HEK293T (cell line): ENCODE measurements at regions not wholly inside any gene's neighbourhood (a gene's known extent, or its start where the extent isn't known, plus 50 kb on each side); places are given as distances from the start of the nearest gene placed in this dataset.

ENCODE experiments used
- CTCF ChIA-PET: fragments of 350-600 bp; formaldehyde crosslinking; extraction: SDS; loops from one replicate; lab custom pipeline; 2021; ENCODE audit warnings: antibody characterized with exemption, inconsistent platforms; lab: Yijun Ruan, JAX
- POLR2A ChIA-PET: fragments of 350-600 bp; formaldehyde crosslinking; extraction: SDS; loops from one replicate; lab custom pipeline; 2020; ENCODE audit warnings: antibody characterized with exemption, inconsistent platforms; lab: Yijun Ruan, JAX
- DNase-seq: peaks from one replicate; pipeline ENCODE4 v3.0.0; 2012; ENCODE audit warnings: mixed read lengths; ENCODE audit errors: extremely low spot score
- ARNT ChIP-seq: fragments of 450-650 bp; IDR thresholded peaks from 2 replicates; pipeline ENCODE4 v1.6.1; 2017; ENCODE audit warnings: mild to moderate bottlenecking
- BHLHE40 ChIP-seq: fragments of 450-650 bp; IDR thresholded peaks from 2 replicates; pipeline ENCODE4 v1.6.1; 2016; ENCODE audit warnings: mild to moderate bottlenecking, moderate library complexity, borderline replicate concordance
- CTBP1 ChIP-seq: fragments of 450-650 bp; IDR thresholded peaks from 2 replicates; pipeline ENCODE4 v1.6.1; 2016; ENCODE audit warnings: borderline replicate concordance
- ELF4 ChIP-seq: fragments of 450-650 bp; IDR thresholded peaks from 2 replicates; pipeline ENCODE4 v1.6.1; 2017; ENCODE audit warnings: antibody characterized with exemption
- FOXA1 ChIP-seq: fragments of 450-650 bp; IDR thresholded peaks from 2 replicates; pipeline ENCODE4 v1.6.1; 2016; ENCODE audit warnings: mild to moderate bottlenecking
- FOXK2 ChIP-seq: fragments of 450-650 bp; IDR thresholded peaks from 2 replicates; pipeline ENCODE4 v1.6.1; 2016; ENCODE audit warnings: mild to moderate bottlenecking
- FOXM1 ChIP-seq: fragments of 450-650 bp; IDR thresholded peaks from 2 replicates; pipeline ENCODE4 v1.6.1; 2017; ENCODE audit warnings: mild to moderate bottlenecking, borderline replicate concordance
- HDGF ChIP-seq: fragments of 450-650 bp; IDR thresholded peaks from 2 replicates; pipeline ENCODE4 v1.6.1; 2017; ENCODE audit warnings: antibody characterized with exemption, borderline replicate concordance
- L3MBTL2 ChIP-seq: fragments of 450-650 bp; conservative IDR thresholded peaks from 2 replicates; pipeline ENCODE4 v1.6.1; 2016; ENCODE audit warnings: mild to moderate bottlenecking
- LEF1 ChIP-seq: fragments of 450-650 bp; IDR thresholded peaks from 2 replicates; pipeline ENCODE4 v1.6.1; 2017; ENCODE audit warnings: mild to moderate bottlenecking, borderline replicate concordance
- NFRKB ChIP-seq: fragments of 450-650 bp; IDR thresholded peaks from 2 replicates; pipeline ENCODE4 v1.6.1; 2016; ENCODE audit warnings: mild to moderate bottlenecking, moderate library complexity
- PKNOX1 ChIP-seq: fragments of 450-650 bp; IDR thresholded peaks from 2 replicates; pipeline ENCODE4 v1.6.1; 2016
- SP1 ChIP-seq: fragments of 450-650 bp; IDR thresholded peaks from 2 replicates; pipeline ENCODE4 v1.6.1; 2017
- SUZ12 ChIP-seq: fragments of 450-650 bp; IDR thresholded peaks from 2 replicates; pipeline ENCODE4 v1.6.1; 2016; ENCODE audit warnings: mild to moderate bottlenecking
- TARDBP ChIP-seq: fragments of 450-650 bp; IDR thresholded peaks from 2 replicates; pipeline ENCODE4 v1.6.1; 2016
- ZNF384 ChIP-seq: fragments of 450-650 bp; IDR thresholded peaks from 2 replicates; pipeline ENCODE4 v1.6.1; 2016

GRCh38 chr2:79320871-79321270 lies 161.3 kb upstream of the REG3A start:
- no peak for TF ChIP-seq FOXK2
- no peak for TF ChIP-seq NFRKB
- no peak for TF ChIP-seq SUZ12
- TF ChIP-seq ZNF384 = no peak
- no peak for TF ChIP-seq SP1
- no peak for TF ChIP-seq FOXM1
- TF ChIP-seq LEF1 = no peak
- no peak for TF ChIP-seq ARNT
- no peak for TF ChIP-seq TARDBP
- no peak for TF ChIP-seq BHLHE40
- TF ChIP-seq L3MBTL2 = no peak
- TF ChIP-seq CTBP1 = no peak
- no peak for TF ChIP-seq ELF4
- no peak for DNase-seq
- ChIA-PET POLR2A (no interaction called here), CTCF (no interaction called here)

- POLR2A ChIA-PET = no interaction called here
- DNase-seq = no peak
- TF ChIP-seq FOXA1 (no peak), L3MBTL2 (no peak), FOXK2 (no peak), BHLHE40 (no peak), ZNF384 (no peak), FOXM1 (no peak), LEF1 (no peak), SP1 (no peak), TARDBP (no peak), NFRKB (no peak), SUZ12 (no peak), CTBP1 (no peak), PKNOX1 (no peak), ELF4 (no peak)
- CTCF ChIA-PET = no interaction called here
Measured at GRCh38 chr2:79294994-79295393, 135.4 kb upstream of the REG3A start.

- TF ChIP-seq FOXA1 (no peak), HDGF (no peak), ARNT (no peak), ZNF384 (no peak), PKNOX1 (no peak), BHLHE40 (no peak), FOXK2 (no peak), NFRKB (no peak), FOXM1 (no peak), TARDBP (no peak), LEF1 (no peak), L3MBTL2 (no peak), ELF4 (no peak), SP1 (no peak), SUZ12 (no peak), CTBP1 (no peak)
- DNase-seq = no peak
Measured at GRCh38 chr2:79292958-79293315, 133.4 kb upstream of the REG3A start.

GRCh38 chr2:79292239-79292957 lies 132.8 kb upstream of the REG3A start:
- TF ChIP-seq PKNOX1 (no peak), HDGF (no peak), FOXA1 (no peak), FOXM1 (no peak), CTBP1 (no peak), LEF1 (no peak), ELF4 (no peak), TARDBP (no peak), BHLHE40 (no peak), ARNT (no peak), L3MBTL2 (no peak), SP1 (no peak)
- ChIA-PET CTCF (no interaction called here), POLR2A (no interaction called here)
- no peak for DNase-seq

More at GRCh38 chr2:79292958-79293315, 133.4 kb upstream of the REG3A start:
- ChIA-PET CTCF (no interaction called here), POLR2A (no interaction called here)

- DNase-seq = no peak
- TF ChIP-seq FOXK2 = no peak
- TF ChIP-seq NFRKB = no peak
- no peak for TF ChIP-seq LEF1
- no peak for TF ChIP-seq SUZ12
- TF ChIP-seq PKNOX1 = no peak
- POLR2A ChIA-PET = no interaction called here
- CTCF ChIA-PET = no interaction called here
Measured at GRCh38 chr2:79275863-79276262, 116.3 kb upstream of the REG3A start.

GRCh38 chr2:79275197-79275596 lies 115.6 kb upstream of the REG3A start:
- DNase-seq = no peak
- ChIA-PET POLR2A (no interaction called here), CTCF (no interaction called here)
- TF ChIP-seq FOXM1 = no peak
- TF ChIP-seq LEF1 = no peak
- no peak for TF ChIP-seq ARNT
- TF ChIP-seq FOXK2 = no peak
- no peak for TF ChIP-seq L3MBTL2
- TF ChIP-seq ZNF384 = no peak
- TF ChIP-seq BHLHE40 = no peak
- no peak for TF ChIP-seq NFRKB
